ENCODE measurements at regions not wholly inside any gene's neighbourhood (a gene's known extent, or its start where the extent isn't known, plus 50 kb on each side); places are given as distances from the start of the nearest gene placed in this dataset.
"Not testable (repeated sequence)": the region's sequence is repeated elsewhere in the genome, so short reads cannot be mapped to it uniquely, and the experiment has no call there.

GRCh38 chr2:55124682-55125081 is 74.4 kb upstream of the RTN4 start:
- DNase-seq (ENCODE audit: low spot score); FAIRE-seq: not testable (repeated sequence)

DNA sequence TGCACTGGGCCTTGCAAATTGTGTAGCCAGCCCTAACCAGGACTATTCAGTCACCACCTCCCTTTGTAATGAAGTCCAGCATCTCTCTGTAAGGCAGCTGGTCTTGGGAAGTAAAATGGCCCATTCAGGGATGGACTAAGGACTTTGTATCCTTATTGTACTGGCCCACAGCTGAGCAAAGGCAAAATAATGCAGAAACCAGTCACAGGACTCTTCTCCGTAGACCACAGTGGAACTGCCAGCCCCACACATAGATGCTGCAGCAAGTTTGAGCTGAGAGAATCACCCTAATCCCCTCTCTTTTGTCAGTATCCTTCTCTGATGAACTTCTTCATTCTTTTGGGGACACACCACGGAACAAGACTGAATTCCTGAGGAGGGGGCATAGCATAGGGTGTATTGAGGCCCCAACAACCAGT is 73.6 kb upstream of the RTN4 start:
- DNase-seq (ENCODE audit: low spot score) (no peak), FAIRE-seq (no peak)

DNA sequence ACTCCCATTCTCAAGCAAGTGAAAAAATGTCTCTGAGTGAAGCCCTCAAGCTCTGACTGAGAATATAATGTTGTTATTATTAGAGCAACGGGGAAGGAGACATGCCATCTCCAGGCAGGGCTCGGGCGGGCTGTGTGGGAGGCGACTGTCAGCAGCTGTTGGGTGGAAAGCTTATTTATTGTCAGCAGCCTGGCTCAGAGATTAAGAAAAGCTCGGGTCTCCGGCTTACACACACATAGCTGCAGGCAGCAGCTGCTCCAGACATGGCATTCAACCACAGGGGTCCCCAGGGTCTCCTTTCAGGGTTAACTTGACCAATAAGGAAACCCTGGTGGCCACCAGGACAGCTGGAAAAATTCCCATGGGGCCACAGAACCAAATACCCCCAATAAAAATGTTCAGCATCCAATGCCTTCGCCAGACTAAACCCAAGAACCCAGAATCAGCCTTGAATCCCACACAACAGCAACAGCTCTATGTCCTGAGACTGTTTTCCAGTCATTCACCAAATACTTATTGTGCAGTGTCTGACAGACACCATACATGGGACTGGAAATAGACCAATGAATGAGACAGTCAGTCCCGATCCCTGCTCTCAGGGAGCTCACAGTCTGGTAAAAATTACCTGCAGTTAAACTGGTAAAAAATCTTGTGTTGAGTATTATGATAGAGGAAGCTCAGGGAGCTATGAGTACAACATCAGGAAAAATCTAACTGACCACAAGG is 70.5 kb upstream of the RTN4 start:
- no peak for FAIRE-seq
- no peak for DNase-seq (ENCODE audit: low spot score)

- DNase-seq (ENCODE audit: low spot score) (no peak), FAIRE-seq (no peak)
Measured at GRCh38 chr2:55119711-55120487, 69.6 kb upstream of the RTN4 start.

- DNase-seq (ENCODE audit: low spot score) (no peak), FAIRE-seq (no peak)
Measured at GRCh38 chr2:55118643-55119083, 68.4 kb upstream of the RTN4 start.

- DNase-seq (ENCODE audit: low spot score), result no peak
- no peak for FAIRE-seq
Measured at GRCh38 chr2:55116966-55117365, 66.7 kb upstream of the RTN4 start.

GRCh38 chr2:55116598-55116964 is 66.3 kb upstream of the RTN4 start:
- FAIRE-seq (no peak), DNase-seq (ENCODE audit: low spot score) (no peak)

GRCh38 chr2:55115761-55116597 is 65.7 kb upstream of the RTN4 start:
- peak; percentile 86 for DNase-seq (ENCODE audit: low spot score)
- peak; percentile 72 for FAIRE-seq

DNA sequence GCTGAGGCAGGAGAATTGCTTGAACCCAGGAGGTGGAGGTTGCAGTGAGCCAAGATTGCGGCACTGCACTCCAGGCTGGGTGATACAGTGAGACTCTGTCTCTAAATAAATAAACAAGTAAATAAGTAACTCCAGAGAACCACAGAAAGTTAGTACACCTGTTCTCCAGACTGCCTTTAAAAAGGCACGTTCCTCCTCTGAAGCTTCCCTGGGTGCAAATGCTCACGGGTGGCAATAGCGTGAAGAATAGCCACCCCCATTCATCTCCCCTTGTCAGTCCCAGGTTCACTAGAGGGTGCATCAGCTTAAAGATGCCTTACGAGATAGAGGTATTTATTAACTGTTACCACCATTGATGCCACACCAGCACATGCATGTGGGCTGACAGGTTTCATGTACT is 64.3 kb upstream of the RTN4 start:
- no peak for DNase-seq (ENCODE audit: low spot score)
- FAIRE-seq, result no peak

- FAIRE-seq (no peak), DNase-seq (ENCODE audit: low spot score) (no peak)
Measured at GRCh38 chr2:55114082-55114481, 63.8 kb upstream of the RTN4 start.

DNA sequence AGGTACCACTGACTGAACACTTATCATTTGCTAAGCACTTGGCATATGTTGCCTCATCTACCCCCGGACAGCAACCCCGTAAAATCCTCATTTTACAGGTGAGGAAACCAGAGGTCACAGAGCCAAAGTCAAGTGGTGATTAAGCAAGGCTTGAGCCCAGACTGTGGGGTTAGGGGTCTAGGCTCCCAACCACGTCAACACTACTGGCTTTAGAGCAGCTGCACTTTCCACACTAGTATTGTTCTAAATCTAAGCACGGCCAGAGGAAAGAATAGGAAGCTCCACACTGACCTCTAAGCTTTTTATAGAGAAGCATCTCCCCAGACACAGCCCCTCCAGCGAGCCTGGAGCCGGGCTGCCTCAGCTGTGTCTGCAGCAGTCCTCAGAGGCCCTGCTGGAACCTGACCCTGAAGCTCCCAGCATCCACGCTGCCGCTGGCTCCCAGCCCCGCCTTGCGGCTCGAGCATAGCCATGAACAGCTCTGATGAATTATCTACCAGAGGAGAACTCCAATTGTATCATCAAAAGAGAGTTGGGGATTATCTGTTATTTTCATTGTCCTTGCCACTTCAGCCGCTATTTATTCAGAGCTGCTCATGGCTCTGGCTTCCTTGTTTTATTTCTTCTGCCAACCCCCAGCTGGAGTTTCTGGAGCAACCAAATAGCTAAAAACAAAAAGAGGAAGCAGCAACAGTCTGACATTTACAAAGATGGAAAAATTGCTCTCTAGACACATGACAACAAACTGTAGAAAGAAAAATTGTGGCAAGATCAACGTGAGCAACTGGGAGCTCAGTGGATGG is 62.2 kb upstream of the RTN4 start:
- FAIRE-seq, result no peak

GRCh38 chr2:55111570-55112228 is 61.4 kb upstream of the RTN4 start:
- peak; percentile 79 for FAIRE-seq
- peak; percentile 88 for DNase-seq (ENCODE audit: low spot score)

More for the DNA sequence above, 62.2 kb upstream of the RTN4 start:
- DNase-seq (ENCODE audit: low spot score), result peak; percentile 6

GRCh38 chr2:55111230-55111569 is 60.9 kb upstream of the RTN4 start:
- DNase-seq (ENCODE audit: low spot score) (no peak), FAIRE-seq (no peak)

- FAIRE-seq (peak; percentile 43), DNase-seq (ENCODE audit: low spot score) (peak; percentile 55)
Measured at GRCh38 chr2:55109219-55109891, 59.1 kb upstream of the RTN4 start.

- DNase-seq (ENCODE audit: low spot score), result no peak
- no peak for FAIRE-seq
Measured at GRCh38 chr2:55108456-55109160, 58.4 kb upstream of the RTN4 start.

DNA sequence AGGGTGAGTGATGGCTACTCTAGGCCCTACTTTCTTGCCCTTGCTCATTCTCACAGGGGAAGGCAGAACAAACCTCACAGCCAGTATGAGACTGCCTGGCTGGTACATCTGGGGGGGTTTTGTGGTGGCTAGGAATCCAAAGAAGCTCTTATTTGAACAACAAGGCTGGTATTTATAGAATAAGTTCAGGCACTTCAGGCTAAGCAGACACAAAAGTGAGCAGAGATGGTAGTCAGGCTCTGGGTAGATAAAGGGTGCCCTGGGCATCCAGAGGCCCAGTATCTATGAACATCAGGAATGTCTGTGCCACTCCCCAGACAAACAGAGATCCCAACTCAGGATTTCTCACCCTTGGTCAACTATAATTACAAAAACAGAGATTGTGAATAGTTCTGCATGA is 57.2 kb upstream of the RTN4 start:
- DNase-seq (ENCODE audit: low spot score), result no peak

DNA sequence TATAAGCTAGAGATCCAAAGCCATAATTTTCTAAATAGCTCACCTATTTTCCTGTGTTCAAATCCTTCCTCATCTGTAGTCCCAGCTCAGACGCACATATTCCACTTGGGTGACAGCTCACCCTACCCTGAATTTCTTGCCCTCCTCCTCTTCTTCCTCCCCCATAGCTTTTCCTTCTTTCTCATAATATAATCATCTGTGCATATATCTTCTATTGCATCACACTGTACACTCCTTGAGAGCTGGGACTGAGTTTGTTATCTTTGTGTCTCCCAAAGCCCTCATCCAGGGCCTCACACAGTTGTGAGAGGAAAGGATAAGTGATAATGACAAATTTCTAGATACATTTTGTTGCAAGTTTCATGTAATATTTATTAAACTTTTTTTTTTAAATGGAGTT is 55.9 kb upstream of the RTN4 start:
- no peak for DNase-seq (ENCODE audit: low spot score)
- FAIRE-seq, result no peak

More for the DNA sequence above, 57.2 kb upstream of the RTN4 start:
- no peak for FAIRE-seq

- DNase-seq (ENCODE audit: low spot score) (no peak), FAIRE-seq (no peak)
Measured at GRCh38 chr2:55105456-55105855, 55.2 kb upstream of the RTN4 start.

GRCh38 chr2:55103046-55103445 is 52.8 kb upstream of the RTN4 start:
- DNase-seq (ENCODE audit: low spot score), result no peak
- FAIRE-seq, result no peak

Measured in RCC 7860 (cell line).